ENCODE measurements at regions not wholly inside any gene's neighbourhood (a gene's known extent, or its start where the extent isn't known, plus 50 kb on each side); places are given as distances from the start of the nearest gene placed in this dataset.

DNA sequence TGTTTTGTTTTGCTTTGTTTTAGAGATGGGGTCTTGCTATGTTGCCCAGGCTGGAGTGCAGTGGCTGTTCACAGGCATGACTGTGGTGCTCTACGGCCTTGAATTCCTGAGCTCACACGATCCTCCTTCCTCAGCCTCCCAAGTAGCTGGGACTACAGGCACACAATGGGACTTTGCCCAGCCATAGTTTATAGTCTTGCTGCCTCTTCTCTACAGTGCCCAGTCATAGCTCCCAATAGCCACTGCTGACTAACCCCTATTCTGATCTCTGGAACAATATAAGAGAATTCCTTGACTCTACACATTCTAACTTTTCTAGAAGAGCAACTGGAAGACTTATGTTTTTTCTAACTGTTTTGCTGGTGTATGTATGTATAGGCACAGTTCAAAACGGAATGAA, 319.2 kb downstream of the PCDH7 start:
- TF ChIP-seq CTCF (conservative IDR thresholded peaks at IDR 0.05; ENCODE audit: low read depth, low read length): no peak
- TF ChIP-seq EZH2 (IDR thresholded peaks at IDR 0.05; ENCODE audit: low read length, unreplicated experiment): no peak
